Keratinocyte (primary cell): ENCODE measurements at regions not wholly inside any gene's neighbourhood (a gene's known extent, or its start where the extent isn't known, plus 50 kb on each side); places are given as distances from the start of the nearest gene placed in this dataset.

Experiments
- DNase-seq: peaks from one replicate; pipeline ENCODE4 v3.0.0-alpha.2; 2011; ENCODE audit warnings: low read depth, missing footprints, low spot score
- FAIRE-seq: peaks from 2 replicates; lab custom pipeline; 2011; peaks lifted over from hg19 to GRCh38; lab: Jason Lieb, UNC
- H2AFZ ChIP-seq: 2 replicates; pipeline ENCODE4 v1.6.0; 2012; ENCODE audit warnings: low read length, control low read depth, inconsistent platforms; ENCODE audit not compliant: control insufficient read depth
- H3K27ac ChIP-seq: 2 replicates; pipeline ENCODE4 v1.5.1; 2011; ENCODE audit warnings: low read length; ENCODE audit not compliant: control insufficient read depth, insufficient read depth
- H3K27me3 ChIP-seq: 3 replicates; pipeline ENCODE4 v1.6.0; 2011; ENCODE audit warnings: low read length; ENCODE audit not compliant: control insufficient read depth, insufficient read depth; ENCODE audit errors: extremely low read depth
- H3K36me3 ChIP-seq, 2 experiments: 2 replicates in 1 of 2; 3 replicates in 1 of 2; pipeline ENCODE4 v1.5.1; 2011; ENCODE audit warnings: low read length in 2 of 2, mild to moderate bottlenecking in 1 of 2; ENCODE audit not compliant: control insufficient read depth in 2 of 2, insufficient read depth in 2 of 2; ENCODE audit errors: extremely low read depth in 1 of 2
- H3K4me1 ChIP-seq: 3 replicates; pipeline ENCODE4 v1.5.1; 2011; ENCODE audit warnings: low read length; ENCODE audit not compliant: control insufficient read depth, insufficient read depth; ENCODE audit errors: extremely low read depth
- H3K4me2 ChIP-seq: 3 replicates; pipeline ENCODE4 v1.6.0; 2011; ENCODE audit warnings: low read depth, low read length; ENCODE audit not compliant: control insufficient read depth, insufficient read depth; ENCODE audit errors: extremely low read depth
- H3K4me3 ChIP-seq, 3 experiments: fragments of 200-600 bp in 1 of 3; sonication (generic) in 1 of 3; 2 replicates in 2 of 3; 3 replicates in 1 of 3; pipeline ENCODE4 v1.5.1; 2011 to 2016; ENCODE audit warnings: low read length in 3 of 3, mild to moderate bottlenecking in 3 of 3, control low read depth in 2 of 3, inconsistent platforms in 1 of 3, low read depth in 1 of 3, mixed read lengths in 1 of 3, mixed run types in 1 of 3, moderate library complexity in 1 of 3; ENCODE audit not compliant: control insufficient read depth in 2 of 3, insufficient read depth in 2 of 3; ENCODE audit errors: extremely low read depth in 1 of 3
- H3K79me2 ChIP-seq: 2 replicates; pipeline ENCODE4 v1.6.0; 2012; ENCODE audit warnings: low read length; ENCODE audit not compliant: control insufficient read depth, insufficient read depth
- H3K9ac ChIP-seq: 3 replicates; pipeline ENCODE4 v1.6.0; 2011; ENCODE audit warnings: low read length; ENCODE audit not compliant: control insufficient read depth, insufficient read depth; ENCODE audit errors: extremely low read depth
- H3K9me1 ChIP-seq: 3 replicates; pipeline ENCODE4 v1.6.0; 2011; ENCODE audit warnings: low read length; ENCODE audit not compliant: control insufficient read depth, insufficient read depth; ENCODE audit errors: extremely low read depth
- H3K9me3 ChIP-seq: 2 replicates; pipeline ENCODE4 v1.5.1; 2012; ENCODE audit warnings: low read depth, low read length; ENCODE audit not compliant: control insufficient read depth
- H4K20me1 ChIP-seq: 3 replicates; pipeline ENCODE4 v1.6.0; 2011; ENCODE audit warnings: low read length; ENCODE audit not compliant: control insufficient read depth, insufficient read depth; ENCODE audit errors: extremely low read depth
- EZH2 ChIP-seq: IDR thresholded peaks from one replicate; pipeline ENCODE4 v1.6.1; 2012; ENCODE audit warnings: inconsistent platforms, mild to moderate bottlenecking, low read length, moderate library complexity
- dilution Hi-C: fragments of 300-500 bp; cut with MboI; formaldehyde crosslinking; loops from one replicate; pipeline ENCODE4 v1.7.0; 2020; ENCODE audit warnings: low sequenced_read_pairs; ENCODE audit not compliant: extremely low pct_ligation_motif_present
- TF ChIP-seq, protein P1 (sequence below), 3 experiments: IDR thresholded peaks in 1 of 3; conservative IDR thresholded peaks in 1 of 3; optimal IDR thresholded peaks in 1 of 3; 2 replicates in 2 of 3; 3 replicates in 1 of 3; pipeline versions ENCODE3 to v1.5.1; 2011; ENCODE audit warnings: low read length in 3 of 3, mild to moderate bottlenecking in 3 of 3, moderate library complexity in 2 of 3, control low read depth in 1 of 3, inconsistent platforms in 1 of 3; ENCODE audit not compliant: insufficient read depth in 2 of 3; ENCODE audit errors: extremely low read depth in 1 of 3

DNA sequence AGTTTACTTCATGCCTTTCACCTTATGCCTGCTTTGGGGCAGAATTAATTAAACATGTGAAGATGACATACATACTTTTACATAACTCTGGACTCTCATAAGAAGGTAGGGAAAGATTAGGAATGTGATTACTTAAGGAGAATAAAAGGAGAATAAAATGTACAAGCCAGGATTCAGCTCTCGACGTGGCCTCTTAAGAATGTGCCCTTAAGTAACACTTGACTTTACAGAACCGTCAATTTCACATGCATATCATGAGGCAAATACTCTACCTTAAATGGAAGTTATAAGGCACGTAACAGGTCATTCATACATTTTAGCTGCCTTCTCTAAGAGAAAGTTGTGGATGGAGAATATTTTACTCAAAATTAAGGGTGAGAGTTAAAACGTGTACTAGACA is 263.7 kb upstream of the LMCD1 start:
- Histone ChIP-seq H3K4me3 (no peak overlapping the region), H4K20me1 (no peaks in the 10 kb centered on the region), H3K4me1 (no peaks in the 10 kb centered on the region), H3K27ac (no peak overlapping the region), H3K9me3 (no peaks in the 10 kb centered on the region), H2AFZ (no peak overlapping the region), H3K9ac (no peak overlapping the region), H3K27me3 (no peaks in the 10 kb centered on the region), H3K79me2 (no peaks in the 10 kb centered on the region), H3K9me1 (no peaks in the 10 kb centered on the region), H3K36me3 (no peaks in the 10 kb centered on the region), H3K4me2 (no peak overlapping the region)
- dilution Hi-C loops, result no loop called here
- TF ChIP-seq, protein P1, sequence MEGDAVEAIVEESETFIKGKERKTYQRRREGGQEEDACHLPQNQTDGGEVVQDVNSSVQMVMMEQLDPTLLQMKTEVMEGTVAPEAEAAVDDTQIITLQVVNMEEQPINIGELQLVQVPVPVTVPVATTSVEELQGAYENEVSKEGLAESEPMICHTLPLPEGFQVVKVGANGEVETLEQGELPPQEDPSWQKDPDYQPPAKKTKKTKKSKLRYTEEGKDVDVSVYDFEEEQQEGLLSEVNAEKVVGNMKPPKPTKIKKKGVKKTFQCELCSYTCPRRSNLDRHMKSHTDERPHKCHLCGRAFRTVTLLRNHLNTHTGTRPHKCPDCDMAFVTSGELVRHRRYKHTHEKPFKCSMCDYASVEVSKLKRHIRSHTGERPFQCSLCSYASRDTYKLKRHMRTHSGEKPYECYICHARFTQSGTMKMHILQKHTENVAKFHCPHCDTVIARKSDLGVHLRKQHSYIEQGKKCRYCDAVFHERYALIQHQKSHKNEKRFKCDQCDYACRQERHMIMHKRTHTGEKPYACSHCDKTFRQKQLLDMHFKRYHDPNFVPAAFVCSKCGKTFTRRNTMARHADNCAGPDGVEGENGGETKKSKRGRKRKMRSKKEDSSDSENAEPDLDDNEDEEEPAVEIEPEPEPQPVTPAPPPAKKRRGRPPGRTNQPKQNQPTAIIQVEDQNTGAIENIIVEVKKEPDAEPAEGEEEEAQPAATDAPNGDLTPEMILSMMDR (optimal IDR thresholded peaks at IDR 0.05 in 1 of 3, IDR thresholded peaks at IDR 0.05 in 1 of 3, conservative IDR thresholded peaks at IDR 0.05 in 1 of 3; ENCODE audit: extremely low read depth in 1 of 3, insufficient read depth in 2 of 3, low read length in 3 of 3), result no peak
- TF ChIP-seq EZH2, result no peak
- DNase-seq (no peak), FAIRE-seq (no peak)

DNA sequence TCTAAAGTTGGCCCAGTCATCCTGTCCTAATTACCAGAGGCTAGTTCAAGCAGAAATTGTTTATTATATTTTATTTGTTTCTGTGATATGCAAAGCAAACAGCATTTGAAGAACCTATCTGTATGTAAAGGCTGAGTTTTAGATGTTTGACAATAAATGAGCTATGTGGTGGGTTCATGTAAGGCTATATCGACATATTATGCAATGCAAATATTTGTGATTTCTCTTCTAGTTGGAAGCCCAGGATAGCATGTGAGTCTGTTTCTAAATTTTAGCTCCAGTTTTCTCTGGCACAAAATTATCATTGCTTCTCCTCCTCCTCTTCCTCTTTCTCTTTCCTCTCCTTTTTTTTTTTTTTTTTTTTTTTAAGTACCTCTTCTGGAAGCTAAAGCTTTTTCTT is 263.2 kb upstream of the LMCD1 start:
- H3K4me2 ChIP-seq, result no peak overlapping the region
- H3K9ac ChIP-seq, result no peak overlapping the region
- no peaks in the 10 kb centered on the region for H3K9me1 ChIP-seq
- DNase-seq (no peak), FAIRE-seq (no peak)
- H3K4me1 ChIP-seq, result no peaks in the 10 kb centered on the region
- H3K9me3 ChIP-seq, result no peaks in the 10 kb centered on the region
- H3K79me2 ChIP-seq, result no peaks in the 10 kb centered on the region
- dilution Hi-C loops, result no loop called here
- TF ChIP-seq, protein P1 (optimal IDR thresholded peaks at IDR 0.05 in 1 of 3, IDR thresholded peaks at IDR 0.05 in 1 of 3, conservative IDR thresholded peaks at IDR 0.05 in 1 of 3; ENCODE audit: extremely low read depth in 1 of 3, insufficient read depth in 2 of 3, low read length in 3 of 3), result no peak
- TF ChIP-seq EZH2, result no peak
- no peaks in the 10 kb centered on the region for H4K20me1 ChIP-seq
- no peaks in the 10 kb centered on the region for H3K36me3 ChIP-seq
- H3K27ac ChIP-seq, result no peak overlapping the region
- no peak overlapping the region for H3K4me3 ChIP-seq
- no peaks in the 10 kb centered on the region for H3K27me3 ChIP-seq
- H2AFZ ChIP-seq, result no peak overlapping the region
